ENCODE measurements at regions not wholly inside any gene's neighbourhood (a gene's known extent, or its start where the extent isn't known, plus 50 kb on each side); places are given as distances from the start of the nearest gene placed in this dataset.
A peak's percentile ranks its signal among the peaks of the same experiment; 100 is the strongest.

GRCh38 chr18:10074110-10074509 lies 160.3 kb downstream of the VAPA start:
- TF ChIP-seq, protein P1, sequence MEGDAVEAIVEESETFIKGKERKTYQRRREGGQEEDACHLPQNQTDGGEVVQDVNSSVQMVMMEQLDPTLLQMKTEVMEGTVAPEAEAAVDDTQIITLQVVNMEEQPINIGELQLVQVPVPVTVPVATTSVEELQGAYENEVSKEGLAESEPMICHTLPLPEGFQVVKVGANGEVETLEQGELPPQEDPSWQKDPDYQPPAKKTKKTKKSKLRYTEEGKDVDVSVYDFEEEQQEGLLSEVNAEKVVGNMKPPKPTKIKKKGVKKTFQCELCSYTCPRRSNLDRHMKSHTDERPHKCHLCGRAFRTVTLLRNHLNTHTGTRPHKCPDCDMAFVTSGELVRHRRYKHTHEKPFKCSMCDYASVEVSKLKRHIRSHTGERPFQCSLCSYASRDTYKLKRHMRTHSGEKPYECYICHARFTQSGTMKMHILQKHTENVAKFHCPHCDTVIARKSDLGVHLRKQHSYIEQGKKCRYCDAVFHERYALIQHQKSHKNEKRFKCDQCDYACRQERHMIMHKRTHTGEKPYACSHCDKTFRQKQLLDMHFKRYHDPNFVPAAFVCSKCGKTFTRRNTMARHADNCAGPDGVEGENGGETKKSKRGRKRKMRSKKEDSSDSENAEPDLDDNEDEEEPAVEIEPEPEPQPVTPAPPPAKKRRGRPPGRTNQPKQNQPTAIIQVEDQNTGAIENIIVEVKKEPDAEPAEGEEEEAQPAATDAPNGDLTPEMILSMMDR (conservative IDR thresholded peaks at IDR 0.05; ENCODE audit: control insufficient read depth, insufficient read depth, low read depth, low read length), result no peak
- DNase-seq (ENCODE audit: low read depth), result no peak
- H3K4me3 ChIP-seq (ENCODE audit: control insufficient read depth, low read depth, low read length), result no peak overlapping the region

DNA sequence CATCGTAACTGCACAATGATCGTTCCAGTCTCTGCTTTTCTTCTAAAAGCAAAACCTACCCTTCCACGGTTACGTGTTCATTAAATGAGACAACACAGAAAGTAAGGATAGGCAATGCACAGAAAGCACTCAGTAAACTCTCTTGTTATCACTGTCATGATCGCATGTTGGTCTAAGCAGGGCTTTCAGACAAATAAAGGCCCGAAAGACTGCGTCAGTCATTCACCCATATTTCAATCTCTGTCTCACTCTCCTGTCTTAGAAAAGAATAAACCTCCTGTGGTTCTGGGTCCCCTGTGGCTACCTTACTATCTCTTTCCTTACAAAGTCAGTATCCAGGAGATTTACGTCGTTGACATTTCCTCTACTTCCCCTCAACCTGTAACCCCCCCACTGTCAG lies 160.9 kb downstream of the VAPA start:
- H3K4me3 ChIP-seq (ENCODE audit: control insufficient read depth, low read depth, low read length), result no peak overlapping the region
- TF ChIP-seq, protein P1 (conservative IDR thresholded peaks at IDR 0.05; ENCODE audit: control insufficient read depth, insufficient read depth, low read depth, low read length), result no peak
- DNase-seq (ENCODE audit: low read depth), result no peak

- TF ChIP-seq, protein P1 (conservative IDR thresholded peaks at IDR 0.05; ENCODE audit: control insufficient read depth, insufficient read depth, low read depth, low read length), result no peak
- DNase-seq (ENCODE audit: low read depth), result no peak
- no peak overlapping the region for H3K4me3 ChIP-seq (ENCODE audit: control insufficient read depth, low read depth, low read length)
Observed at GRCh38 chr18:10076502-10077030, 162.8 kb downstream of the VAPA start.

- TF ChIP-seq, protein P1 (conservative IDR thresholded peaks at IDR 0.05; ENCODE audit: control insufficient read depth, insufficient read depth, low read depth, low read length), result no peak
- no peak for DNase-seq (ENCODE audit: low read depth)
- no peak overlapping the region for H3K4me3 ChIP-seq (ENCODE audit: control insufficient read depth, low read depth, low read length)
Observed at GRCh38 chr18:10077986-10078385, 164.2 kb downstream of the VAPA start.

- DNase-seq (ENCODE audit: low read depth), result no peak
- TF ChIP-seq, protein P1 (conservative IDR thresholded peaks at IDR 0.05; ENCODE audit: control insufficient read depth, insufficient read depth, low read depth, low read length), result no peak
- H3K4me3 ChIP-seq (ENCODE audit: control insufficient read depth, low read depth, low read length), result no peak overlapping the region
Observed at GRCh38 chr18:10080372-10080771, 166.6 kb downstream of the VAPA start.

- no peak overlapping the region for H3K4me3 ChIP-seq (ENCODE audit: control insufficient read depth, low read depth, low read length)
- no peak for DNase-seq (ENCODE audit: low read depth)
- TF ChIP-seq, protein P1 (conservative IDR thresholded peaks at IDR 0.05; ENCODE audit: control insufficient read depth, insufficient read depth, low read depth, low read length), result no peak
Observed at GRCh38 chr18:10081492-10081891, 167.7 kb downstream of the VAPA start.

- TF ChIP-seq, protein P1 (conservative IDR thresholded peaks at IDR 0.05; ENCODE audit: control insufficient read depth, insufficient read depth, low read depth, low read length), result no peak
- no peak overlapping the region for H3K4me3 ChIP-seq (ENCODE audit: control insufficient read depth, low read depth, low read length)
- peak; percentile 64 for DNase-seq (ENCODE audit: low read depth)
Observed at GRCh38 chr18:10085416-10085815, 171.6 kb downstream of the VAPA start.
